ENCODE measurements at regions not wholly inside any gene's neighbourhood (a gene's known extent, or its start where the extent isn't known, plus 50 kb on each side); places are given as distances from the start of the nearest gene placed in this dataset.

- no peak for DNase-seq (ENCODE audit: low spot score)
These were observed 68.0 kb downstream of the SNX12 start for GRCh38 chrX:71000139-71000538.

- DNase-seq (ENCODE audit: low spot score): peak; percentile 2
These were observed 67.6 kb upstream of the SLC7A3 start for GRCh38 chrX:70998411-70999027.

GRCh38 chrX:70995338-70995737 is 64.4 kb upstream of the SLC7A3 start:
- DNase-seq (ENCODE audit: low spot score): no peak

GRCh38 chrX:70988425-70988824 is 57.5 kb upstream of the SLC7A3 start:
- no peak for DNase-seq (ENCODE audit: low spot score)
